CD4-positive, alpha-beta T cell (primary cell): ENCODE measurements at regions not wholly inside any gene's neighbourhood (a gene's known extent, or its start where the extent isn't known, plus 50 kb on each side); places are given as distances from the start of the nearest gene placed in this dataset.

Experiments
- ATAC-seq: fragments of 200-7000 bp; cut with Tn5 transposase; one replicate; pipeline ENCODE4 v1.10.0; 2022; ENCODE audit warnings: mild to moderate bottlenecking; ENCODE audit not compliant: poor library complexity
- CTCF ChIA-PET: fragments of 350-600 bp; sonication (Branson Sonifier 250); formaldehyde crosslinking; loops from one replicate; lab custom pipeline; 2021; ENCODE audit warnings: antibody characterized with exemption, inconsistent platforms; lab: Charles Lee
- POLR2A ChIA-PET: fragments of 350-600 bp; sonication (Branson Sonifier 250); formaldehyde crosslinking; loops from one replicate; lab custom pipeline; 2021; ENCODE audit warnings: antibody characterized with exemption, inconsistent platforms; lab: Charles Lee
- DNase-seq, 14 experiments: peaks; one replicate each; pipeline ENCODE4 v3.0.0-alpha.2; 2013 to 2020; ENCODE audit warnings: mixed read lengths in 2 of 14
- H3K27ac ChIP-seq, 2 donors: one replicate each; pipeline versions ENCODE4 v1.5.1 to v1.7.0; 2013; ENCODE audit warnings: low read length in 2 of 2, low read depth in 1 of 2, mild to moderate bottlenecking in 1 of 2
- H3K27me3 ChIP-seq, 2 experiments: 1 replicate in 1 of 2; 2 replicates in 1 of 2; pipeline versions ENCODE4 v1.6.1 to v1.7.0; 2013; ENCODE audit warnings: low read length in 2 of 2, control low read depth in 1 of 2, mild to moderate bottlenecking in 1 of 2, moderate library complexity in 1 of 2; ENCODE audit not compliant: insufficient read depth in 2 of 2, control insufficient read depth in 1 of 2
- H3K36me3 ChIP-seq: one replicate; pipeline ENCODE4 v1.6.1; 2013; ENCODE audit warnings: low read length, control low read depth; ENCODE audit not compliant: insufficient read depth
- H3K4me1 ChIP-seq: one replicate; pipeline ENCODE4 v1.6.1; 2013; ENCODE audit warnings: low read length, control low read depth; ENCODE audit not compliant: insufficient read depth
- H3K4me3 ChIP-seq: one replicate; pipeline ENCODE4 v1.5.1; 2013; ENCODE audit warnings: mild to moderate bottlenecking, low read length, moderate library complexity
- H3K9me3 ChIP-seq, 2 experiments: 1 replicate in 1 of 2; 2 replicates in 1 of 2; pipeline versions ENCODE4 v1.6.1 to v1.7.0; 2013; ENCODE audit warnings: low read length in 2 of 2, mild to moderate bottlenecking in 2 of 2, control low read depth in 1 of 2, moderate library complexity in 1 of 2; ENCODE audit not compliant: control insufficient read depth in 1 of 2, insufficient read depth in 1 of 2
- H3K27ac Mint-ChIP-seq: one replicate; pipeline ENCODE4 v1.8.0; 2020; ENCODE audit warnings: mixed read lengths
- H3K27me3 Mint-ChIP-seq: one replicate; pipeline ENCODE4 v1.8.0; 2021; ENCODE audit warnings: mixed read lengths
- H3K36me3 Mint-ChIP-seq: one replicate; pipeline ENCODE4 v1.8.0; 2021; ENCODE audit warnings: low read depth, mixed read lengths
- H3K4me1 Mint-ChIP-seq: one replicate; pipeline ENCODE4 v1.8.0; 2021; ENCODE audit warnings: low read depth, mixed read lengths
- H3K4me3 Mint-ChIP-seq: one replicate; pipeline ENCODE4 v1.8.0; 2020; ENCODE audit warnings: mild to moderate bottlenecking, mixed read lengths
- H3K9me3 Mint-ChIP-seq: one replicate; pipeline ENCODE4 v1.8.0; 2020; ENCODE audit warnings: mixed read lengths
- intact Hi-C, 2 experiments: fragments of 100-400 bp; cut with DNase I in 1 of 2; cut with micrococcal nuclease in 1 of 2; formaldehyde crosslinking; loops; one replicate each; pipeline versions ENCODE4 v1.15.1 to v1.9.0; 2023 to 2025; cut with DNase I, micrococcal nuclease
- TF ChIP-seq, protein P1 (sequence below): fragments of 200-600 bp; IDR thresholded peaks from one replicate; pipeline ENCODE4 v1.8.0; 2022; ENCODE audit warnings: antibody characterized with exemption, mild to moderate bottlenecking

DNA sequence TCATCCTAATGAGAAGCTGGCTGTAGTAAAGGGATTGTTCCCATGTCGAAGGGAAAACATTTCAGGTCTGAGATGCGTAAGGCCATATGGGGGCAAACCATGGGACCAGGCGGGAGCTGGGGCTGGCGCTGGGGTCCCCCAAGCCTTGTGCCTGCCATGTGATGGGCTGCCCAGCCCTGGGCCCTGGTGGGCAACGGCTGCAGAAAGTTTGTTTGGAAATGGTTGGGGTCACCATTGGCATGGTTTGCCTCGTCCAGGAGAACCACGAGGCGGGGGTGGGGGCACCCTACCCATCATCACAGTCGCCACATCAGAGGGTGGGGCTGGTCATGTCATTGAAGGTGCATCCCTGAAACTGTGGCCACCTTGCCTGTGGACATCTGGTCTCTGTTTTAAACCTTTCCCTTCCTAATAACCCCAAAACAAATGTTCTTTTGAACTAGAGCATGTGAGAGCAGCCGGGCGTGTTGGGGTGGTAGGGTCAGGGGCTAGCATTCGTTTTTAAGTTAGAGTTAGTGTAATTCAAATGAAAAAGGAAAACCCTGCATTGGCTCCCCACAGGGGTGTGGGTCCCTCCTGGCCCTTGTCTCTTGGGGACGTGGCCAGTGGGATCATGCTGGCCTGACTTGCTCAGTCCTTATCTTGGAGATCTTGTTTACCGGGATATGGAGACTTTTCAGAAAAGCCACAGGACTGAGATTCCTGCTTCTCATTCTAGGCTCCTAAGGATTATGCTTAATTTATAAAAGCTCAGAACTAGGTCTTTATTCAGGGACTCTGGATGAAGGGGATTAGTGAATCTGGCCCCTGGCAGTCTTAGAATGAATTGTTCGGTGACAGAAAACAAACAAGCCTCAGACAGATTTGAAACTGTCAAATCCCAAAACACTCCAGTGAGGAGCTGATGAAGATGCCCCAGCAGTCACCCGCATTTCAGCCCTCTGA is 98.5 kb downstream of the CTTN start:
- Histone ChIP-seq H3K27ac (no peak overlapping the region), H3K4me3 (no peak overlapping the region), H3K36me3 (no peaks in the 10 kb centered on the region), H3K9me3 (peaks cover 0 to 7% of the 10 kb centered on the region in 2 experiments), H3K27me3 (no peaks in the 10 kb centered on the region), H3K4me1 (no peaks in the 10 kb centered on the region)
- TF ChIP-seq, protein P1, sequence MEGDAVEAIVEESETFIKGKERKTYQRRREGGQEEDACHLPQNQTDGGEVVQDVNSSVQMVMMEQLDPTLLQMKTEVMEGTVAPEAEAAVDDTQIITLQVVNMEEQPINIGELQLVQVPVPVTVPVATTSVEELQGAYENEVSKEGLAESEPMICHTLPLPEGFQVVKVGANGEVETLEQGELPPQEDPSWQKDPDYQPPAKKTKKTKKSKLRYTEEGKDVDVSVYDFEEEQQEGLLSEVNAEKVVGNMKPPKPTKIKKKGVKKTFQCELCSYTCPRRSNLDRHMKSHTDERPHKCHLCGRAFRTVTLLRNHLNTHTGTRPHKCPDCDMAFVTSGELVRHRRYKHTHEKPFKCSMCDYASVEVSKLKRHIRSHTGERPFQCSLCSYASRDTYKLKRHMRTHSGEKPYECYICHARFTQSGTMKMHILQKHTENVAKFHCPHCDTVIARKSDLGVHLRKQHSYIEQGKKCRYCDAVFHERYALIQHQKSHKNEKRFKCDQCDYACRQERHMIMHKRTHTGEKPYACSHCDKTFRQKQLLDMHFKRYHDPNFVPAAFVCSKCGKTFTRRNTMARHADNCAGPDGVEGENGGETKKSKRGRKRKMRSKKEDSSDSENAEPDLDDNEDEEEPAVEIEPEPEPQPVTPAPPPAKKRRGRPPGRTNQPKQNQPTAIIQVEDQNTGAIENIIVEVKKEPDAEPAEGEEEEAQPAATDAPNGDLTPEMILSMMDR: no peak
- ChIA-PET CTCF (no interaction called here), POLR2A (no interaction called here)
- Mint-ChIP-seq H3K27me3 (no peaks in the 10 kb centered on the region), H3K4me1 (no peaks in the 10 kb centered on the region), H3K4me3 (no peak overlapping the region), H3K9me3 (no peaks in the 10 kb centered on the region), H3K36me3 (no peaks in the 10 kb centered on the region), H3K27ac (no peak overlapping the region)
- no peak for DNase-seq
- intact Hi-C loops: no loop called here
- no peak for ATAC-seq

DNA sequence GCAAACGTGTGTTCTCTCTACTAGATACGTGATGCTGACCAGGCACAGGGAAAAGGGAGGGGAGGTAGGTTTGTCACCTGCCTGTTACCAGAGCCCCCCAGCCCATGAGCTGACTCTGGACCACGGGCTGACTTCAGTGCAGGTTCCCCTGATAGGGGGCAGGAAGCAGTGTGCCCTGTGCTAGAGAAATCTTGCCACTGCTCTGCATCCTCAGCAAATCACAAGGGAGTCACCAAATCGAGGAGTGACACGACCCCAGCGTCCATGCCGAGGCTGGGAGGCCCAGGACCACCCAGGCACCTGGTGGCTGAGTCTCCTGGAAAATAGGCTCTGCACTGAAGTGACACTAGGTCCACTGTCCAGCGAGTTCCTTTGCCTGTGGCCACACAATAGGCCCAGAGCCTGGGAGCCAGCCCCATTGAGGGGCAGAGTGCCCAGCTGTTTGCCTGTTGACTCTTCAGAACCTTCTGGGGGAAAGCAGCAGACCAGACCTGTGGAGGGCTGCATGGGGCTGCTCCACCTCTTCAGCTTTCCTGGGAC is 99.3 kb downstream of the CTTN start:
- H3K4me1 Mint-ChIP-seq: no peaks in the 10 kb centered on the region
- ChIA-PET POLR2A (no interaction called here), CTCF (no interaction called here)
- Histone ChIP-seq H3K4me1 (no peaks in the 10 kb centered on the region), H3K27ac (no peak overlapping the region), H3K36me3 (no peaks in the 10 kb centered on the region), H3K9me3 (no peaks in the 10 kb centered on the region), H3K4me3 (no peak overlapping the region), H3K27me3 (no peaks in the 10 kb centered on the region)
- no peaks in the 10 kb centered on the region for H3K9me3 Mint-ChIP-seq
- no peaks in the 10 kb centered on the region for H3K27me3 Mint-ChIP-seq
- H3K27ac Mint-ChIP-seq: no peak overlapping the region
- no peak overlapping the region for H3K4me3 Mint-ChIP-seq
- H3K36me3 Mint-ChIP-seq: no peaks in the 10 kb centered on the region
- ATAC-seq: no peak
- DNase-seq: no peak
- TF ChIP-seq, protein P1: no peak
- intact Hi-C loops: no loop called here

DNA sequence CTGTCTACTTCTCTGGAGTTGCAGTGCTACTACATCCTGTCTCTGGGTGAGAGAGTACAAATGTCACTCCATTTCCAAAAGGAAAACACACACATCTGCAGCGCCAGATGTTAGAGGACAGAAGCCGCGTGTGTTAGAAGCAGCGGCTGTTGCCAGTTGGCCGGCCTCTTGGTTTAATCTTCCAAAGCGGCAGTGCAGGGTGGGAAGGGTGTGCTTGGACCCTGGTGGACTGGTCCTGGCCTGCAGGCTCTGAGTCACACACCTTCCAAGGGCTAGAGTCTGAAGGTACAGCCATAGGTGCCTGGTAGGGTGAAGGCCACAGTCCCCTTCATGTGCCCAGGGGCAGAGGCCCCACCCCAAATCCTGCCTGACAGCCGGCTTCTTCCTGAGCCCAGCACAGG is 99.8 kb downstream of the CTTN start:
- Mint-ChIP-seq H3K4me1 (no peaks in the 10 kb centered on the region), H3K4me3 (no peak overlapping the region), H3K36me3 (no peaks in the 10 kb centered on the region), H3K9me3 (no peaks in the 10 kb centered on the region), H3K27me3 (no peaks in the 10 kb centered on the region), H3K27ac (no peak overlapping the region)
- intact Hi-C loops: no loop called here
- no peak overlapping the region for H3K4me3 ChIP-seq
- no peaks in the 10 kb centered on the region for H3K9me3 ChIP-seq
- no peak for DNase-seq
- POLR2A ChIA-PET: no interaction called here
- TF ChIP-seq, protein P1: no peak
- ATAC-seq: no peak
- no peak overlapping the region for H3K27ac ChIP-seq
- no peaks in the 10 kb centered on the region for H3K36me3 ChIP-seq
- no peaks in the 10 kb centered on the region for H3K4me1 ChIP-seq
- CTCF ChIA-PET: no interaction called here
- no peaks in the 10 kb centered on the region for H3K27me3 ChIP-seq
